Body of pancreas (tissue), 4 donors: ENCODE measurements at regions not wholly inside any gene's neighbourhood (a gene's known extent, or its start where the extent isn't known, plus 50 kb on each side); places are given as distances from the start of the nearest gene placed in this dataset.

Source experiments
- CTCF ChIP-seq, 7 experiments: fragments of 450-650 bp in 4 of 7; fragments of 200-600 bp in 3 of 7; sonication (generic) in 3 of 7; IDR thresholded peaks; one replicate each; pipeline ENCODE4 v1.5.1; 2016 to 2019; ENCODE audit warnings: antibody characterized with exemption in 7 of 7
- POLR2A ChIP-seq, 3 donors: fragments of 450-650 bp; IDR thresholded peaks; one replicate each; pipeline ENCODE4 v1.6.1; 2016; ENCODE audit warnings: antibody characterized with exemption in 3 of 3, mild to moderate bottlenecking in 2 of 3

GRCh38 chr1:38334930-38335592 is 288.5 kb upstream of the POU3F1 start:
- TF ChIP-seq CTCF (IDR thresholded peaks at IDR 0.05) (no peak), POLR2A (IDR thresholded peaks at IDR 0.05) (no peak)
